Panc1 (cell line): ENCODE measurements at regions not wholly inside any gene's neighbourhood (a gene's known extent, or its start where the extent isn't known, plus 50 kb on each side); places are given as distances from the start of the nearest gene placed in this dataset.

Source experiments
- ATAC-seq: fragments of 200-7000 bp; cut with Tn5 transposase; 2 replicates; pipeline ENCODE4 v1.9.1; 2020; ENCODE audit warnings: mild to moderate bottlenecking, moderate library complexity
- BruUV-seq: library from RNA; stranded (reverse); fragments of 400-500 nt; replicated peaks from 2 replicates; lab custom pipeline; 2021; lab: Mats Ljungman, UMichigan
- CTCF ChIA-PET: fragments of 300-600 bp; sonication (Branson Sonifier 250); formaldehyde crosslinking; loops from one replicate; lab custom pipeline; 2022; ENCODE audit warnings: antibody characterized with exemption; lab: Charles Lee
- POLR2A ChIA-PET: fragments of 300-600 bp; sonication (Branson Sonifier 250); formaldehyde crosslinking; loops from one replicate; lab custom pipeline; 2022; ENCODE audit warnings: antibody characterized with exemption; lab: Charles Lee
- DNase-seq: peaks from one replicate; pipeline ENCODE4 v3.0.0-alpha.2; 2010; ENCODE audit warnings: low read depth, low spot score
- H3K27ac ChIP-seq: 2 replicates; pipeline ENCODE4 v1.5.1; 2011; ENCODE audit warnings: mild to moderate bottlenecking, low read length, inconsistent platforms
- H3K27me3 ChIP-seq: fragments of 200-500 bp; sonication (Bioruptor generic); 2 replicates; pipeline ENCODE4 v1.6.0; 2014; ENCODE audit warnings: low read length, inconsistent platforms; ENCODE audit not compliant: control insufficient read depth, insufficient read depth
- H3K36me3 ChIP-seq: fragments of 200-500 bp; sonication (Bioruptor generic); 2 replicates; pipeline ENCODE4 v1.5.1; 2014; ENCODE audit warnings: inconsistent platforms, mild to moderate bottlenecking, low read length, moderate library complexity; ENCODE audit not compliant: control insufficient read depth, insufficient read depth
- H3K4me1 ChIP-seq: 2 replicates; pipeline ENCODE4 v1.5.1; 2011; ENCODE audit warnings: inconsistent platforms, mild to moderate bottlenecking, low read length, moderate library complexity; ENCODE audit not compliant: control insufficient read depth, insufficient read depth
- H3K4me3 ChIP-seq, 2 experiments: 2 replicates each; pipeline ENCODE4 v1.5.1; 2011 to 2012; ENCODE audit warnings: low read depth in 2 of 2, low read length in 2 of 2, mild to moderate bottlenecking in 2 of 2, inconsistent platforms in 1 of 2, moderate library complexity in 1 of 2
- H3K9me3 ChIP-seq: fragments of 200-500 bp; sonication (Bioruptor generic); 2 replicates; pipeline ENCODE4 v1.5.1; 2014; ENCODE audit warnings: low read depth, mild to moderate bottlenecking, inconsistent platforms, low read length, moderate library complexity; ENCODE audit not compliant: control insufficient read depth, insufficient read depth
- POLR2AphosphoS5 ChIP-seq: IDR thresholded peaks from 2 replicates; pipeline ENCODE4 v1.6.1; 2012; ENCODE audit warnings: mild to moderate bottlenecking, low read depth, low read length, moderate library complexity
- REST ChIP-seq, 2 experiments: IDR thresholded peaks; 2 replicates each; pipeline ENCODE4 v1.6.1; 2011 to 2012; ENCODE audit warnings: low read depth in 2 of 2, control low read depth in 1 of 2, low read length in 1 of 2, mild to moderate bottlenecking in 1 of 2, moderate library complexity in 1 of 2; ENCODE audit not compliant: insufficient read depth in 1 of 2
- SIN3A ChIP-seq: IDR thresholded peaks from 2 replicates; pipeline ENCODE4 v1.6.1; 2012; ENCODE audit warnings: low read depth, mild to moderate bottlenecking, low read length, moderate library complexity, borderline replicate concordance; ENCODE audit not compliant: insufficient read depth
- TCF7L2 ChIP-seq: IDR thresholded peaks from 2 replicates; pipeline ENCODE4 v1.6.1; 2011; ENCODE audit warnings: mild to moderate bottlenecking, low read depth, low read length, inconsistent platforms
- in situ Hi-C: cut with HindIII; loops from 2 replicates; pipeline ENCODE4 v1.10.0; 2016; ENCODE audit warnings: low sequenced_read_pairs, low pct_unique_long_range_greater_than_20kb
- intact Hi-C: fragments of 100-400 bp; cut with micrococcal nuclease; formaldehyde crosslinking; loops from one replicate; pipeline ENCODE4 v1.10.0; 2022; ENCODE audit not compliant: unreplicated experiment
- TF ChIP-seq, protein P1 (sequence below): fragments of 450-650 bp; IDR thresholded peaks from 2 replicates; pipeline ENCODE4 v1.5.1; 2017; ENCODE audit warnings: mild to moderate bottlenecking

- POLR2A ChIA-PET: no interaction called here
- Histone ChIP-seq H3K36me3 (no peaks in the 10 kb centered on the region), H3K9me3 (no peaks in the 10 kb centered on the region), H3K4me3 (no peak overlapping the region), H3K4me1 (no peaks in the 10 kb centered on the region), H3K27ac (no peak overlapping the region), H3K27me3 (no peaks in the 10 kb centered on the region)
- BruUV-seq: no TSS peak
- CTCF ChIA-PET: interaction anchor here (1.1 kb wide), 1 partner anchor 34 kb away, joined by 3 read pairs; no protein-coding TSS in a partner anchor
- TF ChIP-seq TCF7L2 (no peak), POLR2AphosphoS5 (no peak), SIN3A (no peak), REST (IDR thresholded peaks at IDR 0.05; ENCODE audit: insufficient read depth in 1 of 2, low read depth in 2 of 2, low read length in 1 of 2) (no peak)
- TF ChIP-seq, protein P1, sequence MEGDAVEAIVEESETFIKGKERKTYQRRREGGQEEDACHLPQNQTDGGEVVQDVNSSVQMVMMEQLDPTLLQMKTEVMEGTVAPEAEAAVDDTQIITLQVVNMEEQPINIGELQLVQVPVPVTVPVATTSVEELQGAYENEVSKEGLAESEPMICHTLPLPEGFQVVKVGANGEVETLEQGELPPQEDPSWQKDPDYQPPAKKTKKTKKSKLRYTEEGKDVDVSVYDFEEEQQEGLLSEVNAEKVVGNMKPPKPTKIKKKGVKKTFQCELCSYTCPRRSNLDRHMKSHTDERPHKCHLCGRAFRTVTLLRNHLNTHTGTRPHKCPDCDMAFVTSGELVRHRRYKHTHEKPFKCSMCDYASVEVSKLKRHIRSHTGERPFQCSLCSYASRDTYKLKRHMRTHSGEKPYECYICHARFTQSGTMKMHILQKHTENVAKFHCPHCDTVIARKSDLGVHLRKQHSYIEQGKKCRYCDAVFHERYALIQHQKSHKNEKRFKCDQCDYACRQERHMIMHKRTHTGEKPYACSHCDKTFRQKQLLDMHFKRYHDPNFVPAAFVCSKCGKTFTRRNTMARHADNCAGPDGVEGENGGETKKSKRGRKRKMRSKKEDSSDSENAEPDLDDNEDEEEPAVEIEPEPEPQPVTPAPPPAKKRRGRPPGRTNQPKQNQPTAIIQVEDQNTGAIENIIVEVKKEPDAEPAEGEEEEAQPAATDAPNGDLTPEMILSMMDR: no peak
- intact Hi-C loops: no loop called here
- in situ Hi-C loops: no loop called here
- DNase-seq (no peak), ATAC-seq (no peak; the same call in 1 of the 2 replicates)
These were observed 377.3 kb upstream of the ZMIZ1 start for GRCh38 chr10:78691301-78692030.

- CTCF ChIA-PET: no interaction called here
- in situ Hi-C loops: no loop called here
- POLR2A ChIA-PET: no interaction called here
These were observed 376.7 kb upstream of the ZMIZ1 start for GRCh38 chr10:78692071-78692470.

More at GRCh38 chr10:78692071-78692470, 376.7 kb upstream of the ZMIZ1 start:
- no peaks in the 10 kb centered on the region for H3K27me3 ChIP-seq
- TF ChIP-seq, protein P1: no peak
- TF ChIP-seq REST (IDR thresholded peaks at IDR 0.05; ENCODE audit: insufficient read depth in 1 of 2, low read depth in 2 of 2, low read length in 1 of 2): no peak
- no peak for TF ChIP-seq POLR2AphosphoS5
- no peak for TF ChIP-seq SIN3A
- no peak for TF ChIP-seq TCF7L2
- no peaks in the 10 kb centered on the region for H3K36me3 ChIP-seq
- no TSS peak for BruUV-seq
- H3K9me3 ChIP-seq: no peaks in the 10 kb centered on the region
- no peak overlapping the region for H3K4me3 ChIP-seq
- DNase-seq: no peak
- no peak for ATAC-seq
- H3K27ac ChIP-seq: no peak overlapping the region
- intact Hi-C loops: no loop called here
- no peaks in the 10 kb centered on the region for H3K4me1 ChIP-seq
